BE2C (cell line): ENCODE measurements at regions not wholly inside any gene's neighbourhood (a gene's known extent, or its start where the extent isn't known, plus 50 kb on each side); places are given as distances from the start of the nearest gene placed in this dataset.
A peak's percentile ranks its signal among the peaks of the same experiment; 100 is the strongest.

ENCODE experiments used
- DNase-seq: peaks from one replicate; pipeline ENCODE4 v3.0.0-alpha.2; 2020
- H3K27me3 ChIP-seq: fragments of 250-450 bp; sonication (Bioruptor Pico); 2 replicates; pipeline ENCODE4 v1.5.1; 2020; ENCODE audit warnings: mild to moderate bottlenecking
- H3K36me3 ChIP-seq: fragments of 250-450 bp; sonication (Bioruptor Pico); 2 replicates; pipeline ENCODE4 v1.5.1; 2020; ENCODE audit warnings: mild to moderate bottlenecking
- H3K4me1 ChIP-seq: fragments of 250-450 bp; sonication (Bioruptor Pico); 2 replicates; pipeline ENCODE4 v1.5.1; 2020
- H3K4me3 ChIP-seq: 2 replicates; pipeline ENCODE4 v1.5.1; 2011; ENCODE audit warnings: low read depth, low read length
- H3K9me3 ChIP-seq: fragments of 250-450 bp; sonication (Bioruptor Pico); 2 replicates; pipeline ENCODE4 v1.5.1; 2020
- TF ChIP-seq, protein P1 (sequence below): IDR thresholded peaks from 2 replicates; pipeline ENCODE4 v1.5.1; 2012; ENCODE audit warnings: mild to moderate bottlenecking, low read depth, low read length

DNA sequence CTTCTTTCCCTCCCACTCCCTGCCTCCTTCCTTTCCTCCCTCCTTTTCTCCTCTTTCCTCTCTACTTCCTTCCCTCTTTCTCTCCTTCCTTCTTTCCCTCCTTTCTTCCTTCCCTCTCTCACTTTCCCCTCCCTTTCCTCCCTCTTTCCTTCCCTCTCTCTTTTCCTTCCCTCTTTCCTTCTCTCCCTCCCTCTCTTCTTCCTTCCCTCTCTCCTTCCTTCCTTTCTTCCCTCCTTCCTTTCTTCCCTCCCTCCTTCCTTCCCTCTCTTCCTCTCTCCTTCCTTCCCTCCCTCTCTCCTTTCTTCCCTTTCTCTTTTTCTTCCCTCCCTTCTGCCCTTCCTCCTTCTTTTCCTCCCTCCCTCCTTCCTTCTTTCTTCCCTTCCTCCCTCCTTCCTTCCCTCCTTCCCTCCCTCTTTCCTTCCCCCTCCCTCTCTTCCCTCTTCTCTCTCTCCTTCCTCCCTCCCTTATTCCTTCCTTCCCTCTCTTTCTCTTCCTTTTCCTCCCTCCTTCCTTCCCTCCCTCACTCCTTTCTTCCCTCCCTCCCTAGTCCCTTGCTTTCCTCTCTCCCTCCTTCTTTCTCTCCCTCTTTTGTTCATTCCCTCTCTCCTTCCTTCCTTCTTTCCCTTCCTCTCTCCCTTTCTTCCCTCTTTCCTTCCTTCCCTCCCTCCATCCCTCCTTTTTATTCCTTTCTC, 443.9 kb downstream of the ZNF536 start:
- H3K4me1 ChIP-seq, result no peaks in the 10 kb centered on the region
- no peaks in the 10 kb centered on the region for H3K9me3 ChIP-seq
- TF ChIP-seq, protein P1, sequence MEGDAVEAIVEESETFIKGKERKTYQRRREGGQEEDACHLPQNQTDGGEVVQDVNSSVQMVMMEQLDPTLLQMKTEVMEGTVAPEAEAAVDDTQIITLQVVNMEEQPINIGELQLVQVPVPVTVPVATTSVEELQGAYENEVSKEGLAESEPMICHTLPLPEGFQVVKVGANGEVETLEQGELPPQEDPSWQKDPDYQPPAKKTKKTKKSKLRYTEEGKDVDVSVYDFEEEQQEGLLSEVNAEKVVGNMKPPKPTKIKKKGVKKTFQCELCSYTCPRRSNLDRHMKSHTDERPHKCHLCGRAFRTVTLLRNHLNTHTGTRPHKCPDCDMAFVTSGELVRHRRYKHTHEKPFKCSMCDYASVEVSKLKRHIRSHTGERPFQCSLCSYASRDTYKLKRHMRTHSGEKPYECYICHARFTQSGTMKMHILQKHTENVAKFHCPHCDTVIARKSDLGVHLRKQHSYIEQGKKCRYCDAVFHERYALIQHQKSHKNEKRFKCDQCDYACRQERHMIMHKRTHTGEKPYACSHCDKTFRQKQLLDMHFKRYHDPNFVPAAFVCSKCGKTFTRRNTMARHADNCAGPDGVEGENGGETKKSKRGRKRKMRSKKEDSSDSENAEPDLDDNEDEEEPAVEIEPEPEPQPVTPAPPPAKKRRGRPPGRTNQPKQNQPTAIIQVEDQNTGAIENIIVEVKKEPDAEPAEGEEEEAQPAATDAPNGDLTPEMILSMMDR, result no peak
- no peaks in the 10 kb centered on the region for H3K27me3 ChIP-seq
- no peak for DNase-seq
- H3K4me3 ChIP-seq, result no peak overlapping the region
- no peaks in the 10 kb centered on the region for H3K36me3 ChIP-seq

DNA sequence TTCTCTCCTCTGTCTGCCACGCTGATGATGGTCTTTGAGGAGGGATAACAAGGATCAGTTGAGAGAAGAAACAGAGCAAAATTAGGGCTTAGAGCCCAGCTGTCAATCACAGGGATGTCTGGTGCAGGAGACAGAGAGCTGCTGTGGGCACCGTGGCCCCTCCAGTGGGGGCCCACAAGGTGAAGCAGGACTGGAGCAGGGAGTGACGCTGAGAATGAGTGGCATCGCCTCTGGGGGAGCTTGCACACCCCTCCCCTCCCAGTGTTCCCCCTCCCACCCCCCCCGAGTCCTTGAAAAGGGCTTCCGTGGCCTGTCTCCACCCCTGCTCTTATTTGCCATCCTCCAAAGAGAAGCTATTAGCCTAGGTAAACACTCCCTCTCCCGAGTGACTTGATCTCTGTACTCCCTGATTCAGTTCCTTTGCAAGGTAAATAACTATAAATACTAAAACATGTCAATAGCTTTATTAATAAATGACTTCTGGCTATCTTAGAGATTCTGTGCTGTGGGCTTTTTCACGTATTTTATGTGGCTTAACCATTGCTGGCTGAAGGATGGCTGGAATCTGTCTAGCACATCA, 440.0 kb downstream of the ZNF536 start:
- no peaks in the 10 kb centered on the region for H3K36me3 ChIP-seq
- DNase-seq, result no peak
- no peaks in the 10 kb centered on the region for H3K4me1 ChIP-seq
- TF ChIP-seq, protein P1, result no peak
- H3K4me3 ChIP-seq, result no peak overlapping the region
- H3K9me3 ChIP-seq, result no peaks in the 10 kb centered on the region
- no peaks in the 10 kb centered on the region for H3K27me3 ChIP-seq

DNA sequence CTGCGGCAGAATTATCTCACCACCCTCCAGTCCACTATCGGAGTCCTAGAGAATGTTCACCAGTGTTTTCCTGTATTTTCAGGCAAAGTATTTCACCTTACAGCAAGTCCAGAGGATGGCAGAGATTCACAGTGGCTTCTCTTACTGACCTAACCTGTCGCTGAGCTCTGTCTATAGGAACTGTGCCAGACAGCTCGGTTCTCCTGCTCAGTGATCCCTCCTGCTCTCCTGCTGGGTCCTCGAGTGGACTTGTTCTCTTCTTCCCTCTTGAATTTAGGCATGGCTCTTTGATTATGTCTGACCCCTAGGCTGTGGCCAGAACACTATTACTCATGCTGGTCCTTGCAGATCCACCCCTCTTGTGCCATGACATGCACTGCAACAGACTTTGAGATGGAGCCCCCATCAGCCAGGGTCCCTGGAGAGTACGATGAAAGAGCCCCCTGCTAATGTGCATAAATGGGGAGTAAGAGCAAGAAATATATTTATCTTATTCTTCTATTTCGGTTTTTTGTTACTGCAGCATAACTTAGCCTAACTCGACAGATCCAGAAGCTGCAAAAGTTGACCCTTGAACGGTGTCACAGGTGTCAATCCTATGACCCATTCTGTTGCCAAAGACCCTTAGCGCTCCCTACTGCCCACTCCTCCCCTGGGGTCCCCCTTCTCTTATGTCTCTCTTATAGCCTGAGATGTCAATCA, 439.4 kb downstream of the ZNF536 start:
- Histone ChIP-seq H3K36me3 (no peaks in the 10 kb centered on the region), H3K4me3 (no peak overlapping the region), H3K4me1 (no peaks in the 10 kb centered on the region), H3K27me3 (no peaks in the 10 kb centered on the region), H3K9me3 (no peaks in the 10 kb centered on the region)
- TF ChIP-seq, protein P1, result no peak
- no peak for DNase-seq

- H3K4me1 ChIP-seq, result no peaks in the 10 kb centered on the region
- DNase-seq, result no peak
- H3K36me3 ChIP-seq, result no peaks in the 10 kb centered on the region
- H3K9me3 ChIP-seq, result no peaks in the 10 kb centered on the region
- no peaks in the 10 kb centered on the region for H3K27me3 ChIP-seq
- TF ChIP-seq, protein P1, result no peak
- no peak overlapping the region for H3K4me3 ChIP-seq
Observed at GRCh38 chr19:30810726-30811125, 438.5 kb downstream of the ZNF536 start.

DNA sequence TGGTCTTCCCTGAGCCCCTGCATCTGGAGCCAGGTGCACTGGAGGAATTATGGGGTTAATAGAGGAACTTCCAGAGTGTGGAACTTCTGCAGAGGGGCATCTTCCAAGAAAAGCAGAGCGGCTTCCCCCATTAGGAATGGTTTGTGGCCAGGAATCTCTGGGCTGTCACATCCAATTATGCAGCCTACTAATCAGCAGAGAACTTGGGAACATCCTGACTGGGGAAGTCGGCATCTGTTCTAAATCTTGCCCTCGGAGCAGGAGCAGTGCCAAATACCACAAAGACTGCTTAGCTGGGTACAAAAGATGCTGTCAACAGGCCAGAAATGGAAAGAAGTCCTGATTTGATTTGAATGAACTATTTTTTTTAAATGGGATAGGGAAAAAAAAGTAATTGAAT, 435.1 kb downstream of the ZNF536 start:
- Histone ChIP-seq H3K4me1 (no peaks in the 10 kb centered on the region), H3K4me3 (no peak overlapping the region), H3K36me3 (no peaks in the 10 kb centered on the region), H3K9me3 (no peaks in the 10 kb centered on the region), H3K27me3 (no peaks in the 10 kb centered on the region)
- TF ChIP-seq, protein P1, result no peak
- DNase-seq, result peak; percentile 22

DNA sequence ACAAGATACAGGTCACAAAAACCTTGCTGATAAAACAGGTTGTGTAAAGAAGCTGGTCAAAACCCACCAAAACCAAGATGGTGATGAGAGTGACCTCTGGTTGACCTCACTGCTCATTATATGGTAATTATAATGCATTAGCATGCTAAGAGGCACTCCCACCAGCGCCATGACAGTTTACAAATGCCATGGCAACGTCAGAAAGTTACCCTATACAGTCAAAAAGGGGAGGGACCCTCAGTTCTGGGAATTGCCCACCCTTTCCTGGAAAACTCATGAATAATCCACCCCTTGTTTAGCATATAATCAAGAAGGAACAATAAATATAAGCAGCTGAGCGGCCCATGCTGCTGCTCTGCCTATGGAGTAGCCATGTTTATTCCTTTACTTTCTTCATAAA, 434.1 kb downstream of the ZNF536 start:
- no peaks in the 10 kb centered on the region for H3K9me3 ChIP-seq
- H3K4me3 ChIP-seq, result no peak overlapping the region
- TF ChIP-seq, protein P1, result no peak
- DNase-seq, result no peak
- no peaks in the 10 kb centered on the region for H3K36me3 ChIP-seq
- no peaks in the 10 kb centered on the region for H3K4me1 ChIP-seq
- no peaks in the 10 kb centered on the region for H3K27me3 ChIP-seq
